ENCODE measurements at regions not wholly inside any gene's neighbourhood (a gene's known extent, or its start where the extent isn't known, plus 50 kb on each side); places are given as distances from the start of the nearest gene placed in this dataset.
"Not testable (repeated sequence)": the region's sequence is repeated elsewhere in the genome, so short reads cannot be mapped to it uniquely, and the experiment has no call there.

- no peak for TF ChIP-seq CTCF (IDR thresholded peaks at IDR 0.05)
- H3K9me3 ChIP-seq: no peaks in the 10 kb centered on the region
- no peaks in the 10 kb centered on the region for H3K36me3 ChIP-seq
- H3K4me3 ChIP-seq (ENCODE audit: low read depth in 1 of 2, low read length in 1 of 2): no peak overlapping the region
- peaks cover 48% of the 10 kb centered on the region for H3K27me3 ChIP-seq
- H3K4me1 ChIP-seq (ENCODE audit: control insufficient read depth in 1 of 2, insufficient read depth in 1 of 2, low read depth in 1 of 2, low read length in 1 of 2): no peaks in the 10 kb centered on the region
- H3K27ac ChIP-seq: no peak overlapping the region
These were observed 61.4 kb upstream of the USP6NL start for GRCh38 chr10:11672836-11673235.

DNA sequence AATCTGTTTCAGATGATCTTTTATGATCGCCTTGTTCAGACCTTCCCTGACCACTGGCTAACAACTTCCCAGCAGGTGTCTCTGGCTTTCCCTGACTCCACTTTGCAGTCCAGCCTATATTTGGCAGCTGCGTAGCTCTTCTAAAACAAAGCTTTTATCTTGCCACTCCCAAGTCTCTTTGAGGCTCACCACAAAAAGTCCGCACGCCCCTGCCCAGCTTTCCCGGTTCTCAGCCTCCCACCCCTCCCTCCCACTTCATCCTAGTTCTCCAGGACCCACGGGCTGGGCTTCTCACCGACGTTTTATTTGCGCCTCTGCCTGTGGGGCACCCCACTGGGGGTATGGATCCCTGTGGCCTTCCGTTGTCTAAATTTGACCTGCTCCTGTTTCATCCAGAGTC is 58.9 kb upstream of the USP6NL start:
- Histone ChIP-seq H3K9me3 (no peaks in the 10 kb centered on the region), H3K4me1 (ENCODE audit: control insufficient read depth in 1 of 2, insufficient read depth in 1 of 2, low read depth in 1 of 2, low read length in 1 of 2) (no peaks in the 10 kb centered on the region), H3K27ac (no peak overlapping the region), H3K36me3 (no peaks in the 10 kb centered on the region), H3K27me3 (peaks cover 29% of the 10 kb centered on the region), H3K4me3 (ENCODE audit: low read depth in 1 of 2, low read length in 1 of 2) (no peak overlapping the region)
- TF ChIP-seq CTCF (IDR thresholded peaks at IDR 0.05): no peak

DNA sequence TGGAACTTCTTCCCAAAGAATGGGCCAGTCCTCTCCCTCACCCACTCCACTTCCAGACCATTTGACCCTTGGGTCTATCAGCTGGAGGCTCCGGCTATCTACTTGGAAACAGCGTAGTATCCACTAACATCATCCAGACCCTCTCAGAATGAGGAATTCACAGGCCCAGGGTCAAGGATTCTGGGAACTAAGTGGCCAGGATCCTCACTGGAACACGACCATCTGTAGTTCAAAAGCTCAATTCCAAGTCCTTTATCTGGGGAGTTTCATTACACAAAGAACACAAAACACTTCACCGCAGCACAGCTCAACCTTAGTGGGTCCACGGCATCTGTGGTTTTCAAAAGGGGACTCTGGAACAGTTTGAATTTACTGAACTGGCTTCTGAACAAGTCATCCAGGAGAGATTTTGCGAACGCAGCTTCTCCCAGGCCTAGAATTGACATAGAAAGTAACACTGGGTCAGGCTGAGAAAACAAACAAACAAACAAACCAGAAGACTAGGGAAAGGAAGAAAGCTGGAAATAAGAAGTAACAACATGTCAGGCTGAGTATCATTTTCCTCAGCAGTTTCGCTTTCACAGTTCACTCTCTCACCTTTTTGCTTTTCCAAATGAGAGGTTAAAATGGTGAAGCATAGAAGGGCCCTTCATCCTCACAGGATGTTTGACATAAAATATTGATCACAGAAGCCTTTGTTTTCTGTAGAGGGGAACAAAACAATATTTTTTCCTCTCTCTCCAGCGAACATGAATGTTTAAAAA is 57.6 kb upstream of the USP6NL start:
- TF ChIP-seq CTCF (IDR thresholded peaks at IDR 0.05): no peak
- Histone ChIP-seq H3K36me3 (no peaks in the 10 kb centered on the region), H3K4me1 (ENCODE audit: control insufficient read depth in 1 of 2, insufficient read depth in 1 of 2, low read depth in 1 of 2, low read length in 1 of 2) (no peaks in the 10 kb centered on the region), H3K27me3 (peaks cover 19% of the 10 kb centered on the region), H3K27ac (no peak overlapping the region), H3K4me3 (ENCODE audit: low read depth in 1 of 2, low read length in 1 of 2) (no peak overlapping the region), H3K9me3 (no peaks in the 10 kb centered on the region)

DNA sequence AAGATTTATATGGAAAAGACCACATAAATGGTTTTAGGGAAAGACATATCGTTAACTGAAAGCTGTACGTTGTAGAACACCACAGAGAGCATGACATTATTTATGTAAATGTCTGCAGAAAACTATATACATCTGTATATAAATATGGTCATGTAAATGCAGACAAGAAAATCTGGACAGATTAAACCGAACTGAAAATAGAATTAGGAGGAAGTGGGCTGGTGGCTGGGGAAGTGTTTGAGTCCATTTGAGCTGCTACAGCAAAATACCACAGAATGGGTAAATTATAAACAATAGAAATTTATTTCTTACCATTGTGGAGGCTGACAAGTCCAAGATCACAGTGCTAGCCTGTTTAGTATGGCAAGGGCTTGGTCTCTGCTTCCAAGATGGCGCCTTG is 56.3 kb upstream of the USP6NL start:
- no peak overlapping the region for H3K4me3 ChIP-seq (ENCODE audit: low read depth in 1 of 2, low read length in 1 of 2)
- no peaks in the 10 kb centered on the region for H3K9me3 ChIP-seq
- H3K27me3 ChIP-seq: peaks cover 7% of the 10 kb centered on the region
- H3K36me3 ChIP-seq: no peaks in the 10 kb centered on the region
- no peaks in the 10 kb centered on the region for H3K4me1 ChIP-seq (ENCODE audit: control insufficient read depth in 1 of 2, insufficient read depth in 1 of 2, low read depth in 1 of 2, low read length in 1 of 2)
- H3K27ac ChIP-seq: no peak overlapping the region
- no peak for TF ChIP-seq CTCF (IDR thresholded peaks at IDR 0.05)

DNA sequence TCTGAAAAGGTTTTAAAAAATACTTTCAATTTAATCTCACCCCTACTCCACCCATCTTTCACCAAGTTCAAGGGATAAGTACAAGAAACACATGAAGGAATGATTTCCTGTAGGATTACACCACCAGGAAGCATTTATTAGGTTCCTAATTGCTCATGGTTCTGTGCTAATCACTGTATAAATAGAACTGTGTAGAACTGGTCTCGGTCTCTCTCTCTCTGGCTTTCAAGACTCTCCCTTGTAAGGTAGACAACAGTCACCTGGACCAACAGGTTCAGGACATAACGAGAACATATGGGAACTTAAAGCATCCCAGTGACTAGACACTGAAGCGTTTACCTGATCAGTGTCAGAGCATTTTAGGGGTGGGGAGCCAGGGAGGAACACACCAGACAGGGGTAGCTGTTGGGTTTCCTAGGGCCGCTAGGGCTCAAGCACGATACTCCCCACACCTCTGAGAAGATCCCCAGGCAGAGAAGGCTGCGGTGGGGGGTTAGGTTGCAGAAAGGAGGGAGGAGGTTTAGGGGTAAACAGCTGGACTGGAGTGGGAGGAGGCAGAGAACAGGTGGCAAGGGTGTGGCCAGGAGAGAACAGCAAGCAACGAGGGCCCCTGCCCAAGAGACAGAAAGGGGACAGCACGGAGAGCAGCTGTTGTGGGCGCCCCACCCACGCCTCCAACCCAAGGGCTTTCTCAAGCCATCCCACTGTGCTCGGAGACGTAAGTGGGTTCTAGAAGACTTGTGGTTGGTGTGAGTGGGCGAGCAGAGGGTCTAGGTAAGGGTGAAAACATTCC is 52.5 kb upstream of the USP6NL start:
- Histone ChIP-seq H3K36me3 (no peaks in the 10 kb centered on the region), H3K27me3 (peaks cover 6% of the 10 kb centered on the region), H3K4me1 (ENCODE audit: control insufficient read depth in 1 of 2, insufficient read depth in 1 of 2, low read depth in 1 of 2, low read length in 1 of 2) (no peaks in the 10 kb centered on the region), H3K4me3 (ENCODE audit: low read depth in 1 of 2, low read length in 1 of 2) (no peak overlapping the region), H3K9me3 (no peaks in the 10 kb centered on the region), H3K27ac (no peak overlapping the region)
- TF ChIP-seq CTCF (IDR thresholded peaks at IDR 0.05): no peak

GRCh38 chr10:11663126-11663515 is 51.7 kb upstream of the USP6NL start:
- not testable (repeated sequence) for H3K9me3 ChIP-seq; H3K27ac ChIP-seq; H3K4me3 ChIP-seq (ENCODE audit: low read depth in 1 of 2, low read length in 1 of 2); H3K27me3 ChIP-seq; H3K4me1 ChIP-seq (ENCODE audit: control insufficient read depth in 1 of 2, insufficient read depth in 1 of 2, low read depth in 1 of 2, low read length in 1 of 2); H3K36me3 ChIP-seq
